SK-N-SH treated with all-trans-retinoic acid at 6 μM for 48 hours (cell line): ENCODE measurements at regions not wholly inside any gene's neighbourhood (a gene's known extent, or its start where the extent isn't known, plus 50 kb on each side); places are given as distances from the start of the nearest gene placed in this dataset.

Experiments used
- PPARA ChIP-seq: fragments of 250-450 bp; sonication (Bioruptor Pico); IDR thresholded peaks from 2 replicates; pipeline ENCODE4 v1.5.0; 2020; ENCODE audit warnings: mild to moderate bottlenecking, borderline replicate concordance
- TOX ChIP-seq: fragments of 250-450 bp; sonication (Bioruptor Pico); IDR thresholded peaks from 2 replicates; pipeline ENCODE4 v1.8.0; 2021; ENCODE audit warnings: mild to moderate bottlenecking, moderate library complexity, borderline replicate concordance
- ZNF70 ChIP-seq: fragments of 450-650 bp; formaldehyde crosslinking; IDR thresholded peaks from 2 replicates; pipeline ENCODE4 v1.5.0; 2020; ENCODE audit warnings: mild to moderate bottlenecking, moderate library complexity

DNA sequence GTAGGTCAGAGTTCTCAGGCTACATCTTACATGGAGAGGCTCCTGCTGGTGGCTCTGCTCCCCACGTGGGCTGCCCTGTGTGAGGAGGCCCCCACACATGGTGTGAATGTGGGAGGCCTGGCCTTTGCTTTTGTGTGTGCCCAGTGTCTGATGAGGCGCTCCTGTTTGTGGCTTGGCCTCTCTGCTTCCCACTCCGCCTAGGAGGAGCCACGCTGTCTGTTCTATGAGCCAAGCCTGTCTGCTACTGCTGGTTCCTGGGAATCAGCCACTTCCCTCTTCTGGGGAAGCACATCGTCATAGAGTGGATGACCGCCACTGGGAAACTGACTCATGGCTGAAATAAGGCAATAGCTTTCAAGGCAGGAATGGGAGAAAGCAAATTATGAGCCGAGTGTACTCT, 87.1 kb downstream of the CYP26A1 start:
- no peak for TF ChIP-seq TOX
- TF ChIP-seq PPARA = no peak
- no peak for TF ChIP-seq ZNF70 (CRISPR knock-in tag)
